HG02885 (cell line): ENCODE measurements at regions not wholly inside any gene's neighbourhood (a gene's known extent, or its start where the extent isn't known, plus 50 kb on each side); places are given as distances from the start of the nearest gene placed in this dataset.
"Not testable (repeated sequence)": the region's sequence is repeated elsewhere in the genome, so short reads cannot be mapped to it uniquely, and the experiment has no call there.

ENCODE experiments used
- ATAC-seq: cut with Tn5 transposase; IDR thresholded peaks from one replicate; pipeline ENCODE4 v1.9.1; 2021; ENCODE audit warnings: mild to moderate bottlenecking; ENCODE audit not compliant: unreplicated experiment, poor library complexity

- ATAC-seq = no peak
Observed at GRCh38 chr10:78457804-78458482, 424.3 kb downstream of the RPS24 start.

DNA sequence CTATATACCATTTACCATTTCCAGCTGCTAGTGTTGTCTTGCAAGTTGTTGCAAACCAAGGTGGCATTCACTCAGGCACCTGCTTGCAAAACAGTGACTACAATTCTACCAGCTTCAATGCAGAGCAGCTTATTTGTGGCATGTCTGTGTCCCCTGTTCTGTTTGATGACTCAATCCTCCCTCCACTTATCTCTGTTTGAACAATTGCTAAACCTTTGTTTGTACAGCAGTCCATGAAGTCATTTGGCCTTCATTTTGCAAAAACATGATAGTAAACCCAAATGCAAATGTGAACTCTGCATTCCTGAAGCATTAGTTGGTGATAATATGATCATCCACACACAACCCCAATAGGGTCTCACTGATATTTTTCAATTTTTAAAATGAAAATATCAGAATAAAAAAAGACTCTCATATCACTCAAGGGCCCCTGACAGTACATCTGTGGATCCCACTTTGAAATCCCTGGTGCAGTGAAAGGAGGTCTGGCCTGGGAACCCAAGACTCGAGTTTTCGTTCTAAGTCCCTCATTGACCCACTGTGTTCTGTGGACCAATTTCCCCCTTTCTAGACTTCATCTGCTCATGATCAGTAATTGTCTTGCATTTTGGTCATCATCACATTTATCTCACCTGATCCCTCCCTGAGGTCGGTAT lies 425.4 kb downstream of the RPS24 start:
- ATAC-seq = no peak

DNA sequence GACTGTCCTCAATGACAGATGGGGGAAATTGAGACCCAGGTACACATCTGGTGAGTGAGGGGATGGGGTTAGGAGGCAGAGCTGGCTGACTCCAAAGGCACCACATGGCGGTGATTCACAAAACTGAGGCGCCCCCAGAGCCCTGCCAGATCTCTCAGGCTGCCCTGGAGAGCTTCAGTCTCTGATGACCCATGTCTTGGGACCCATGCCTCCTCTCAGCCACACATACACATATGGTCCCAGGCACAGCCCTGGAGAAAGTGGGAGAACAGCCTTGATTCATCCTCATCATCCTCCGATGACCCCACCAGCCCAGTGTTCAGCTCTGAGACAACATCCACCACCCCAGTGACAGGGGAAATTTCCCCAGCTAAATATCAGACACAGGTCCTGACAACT lies 426.0 kb downstream of the RPS24 start:
- ATAC-seq = no peak

DNA sequence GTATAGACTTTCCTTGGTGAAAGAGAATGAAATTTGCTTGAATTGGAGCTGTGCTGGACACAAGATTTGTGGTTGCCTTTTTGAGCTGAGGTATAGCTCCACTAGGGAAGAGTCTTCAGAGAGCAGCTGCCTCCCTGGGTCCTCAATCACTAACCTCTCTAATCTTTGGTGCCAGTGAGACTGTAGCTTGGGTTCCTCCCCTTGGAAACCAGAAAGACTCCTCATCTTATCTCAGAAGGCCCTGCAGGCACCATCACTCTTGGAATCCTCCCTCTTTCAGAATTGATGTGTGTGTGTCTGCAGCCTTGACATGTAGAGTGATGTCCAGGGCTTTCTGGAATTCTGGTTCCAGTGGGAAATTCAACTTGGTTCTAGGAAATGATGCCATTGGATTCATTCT lies 426.5 kb downstream of the RPS24 start:
- no peak for ATAC-seq

GRCh38 chr10:78461333-78461732 lies 427.7 kb downstream of the RPS24 start:
- ATAC-seq = no peak

- ATAC-seq = no peak
Observed at GRCh38 chr10:78462176-78462575, 428.5 kb downstream of the RPS24 start.

DNA sequence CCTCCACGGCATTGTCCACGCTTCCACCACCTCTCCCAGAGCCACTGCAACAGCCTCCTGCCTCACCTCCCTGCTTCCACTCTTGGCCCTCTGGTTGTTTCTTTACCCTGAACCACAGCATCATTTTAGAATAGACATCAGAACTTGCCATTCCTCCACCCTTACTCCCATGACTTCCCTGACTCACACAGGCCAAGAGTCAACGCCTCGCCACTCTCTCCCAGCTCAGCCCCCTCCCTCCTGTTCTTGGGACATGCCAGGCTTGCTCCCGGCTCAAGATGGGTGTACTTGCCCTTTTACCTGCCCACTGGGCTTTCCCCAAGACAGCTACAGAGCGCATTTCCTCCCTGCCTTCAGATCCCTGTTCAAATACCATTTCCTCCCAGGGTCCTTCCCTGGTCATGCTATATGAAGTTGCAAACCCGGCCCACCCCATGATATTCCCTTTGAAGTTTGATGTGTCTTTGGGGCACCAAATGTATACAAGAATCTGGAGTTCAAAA lies 429.1 kb downstream of the RPS24 start:
- ATAC-seq = no peak

- ATAC-seq = no peak
Observed at GRCh38 chr10:78464118-78464855, 430.6 kb downstream of the RPS24 start.

GRCh38 chr10:78464856-78465267 lies 431.2 kb downstream of the RPS24 start:
- ATAC-seq = no peak

DNA sequence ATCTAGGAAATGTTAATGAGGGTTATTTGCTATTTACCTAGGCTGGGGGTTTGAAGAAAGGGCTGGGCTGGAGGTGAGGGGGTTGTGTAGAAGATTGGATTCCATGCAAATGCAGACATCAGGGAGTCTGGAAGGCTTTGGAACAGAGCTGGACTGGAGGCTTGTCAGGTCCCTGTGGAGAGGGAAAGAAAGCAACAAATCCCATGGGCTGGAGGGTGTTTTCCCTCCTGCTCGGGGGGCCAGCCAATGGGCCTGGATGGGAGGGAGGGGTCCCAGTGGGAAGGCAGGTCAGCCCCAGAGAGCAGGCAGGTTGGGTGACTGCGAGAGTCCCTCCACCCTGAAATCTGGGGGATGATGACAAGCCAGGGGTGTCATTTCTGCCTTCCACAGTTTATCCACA lies 431.8 kb downstream of the RPS24 start:
- ATAC-seq = no peak

DNA sequence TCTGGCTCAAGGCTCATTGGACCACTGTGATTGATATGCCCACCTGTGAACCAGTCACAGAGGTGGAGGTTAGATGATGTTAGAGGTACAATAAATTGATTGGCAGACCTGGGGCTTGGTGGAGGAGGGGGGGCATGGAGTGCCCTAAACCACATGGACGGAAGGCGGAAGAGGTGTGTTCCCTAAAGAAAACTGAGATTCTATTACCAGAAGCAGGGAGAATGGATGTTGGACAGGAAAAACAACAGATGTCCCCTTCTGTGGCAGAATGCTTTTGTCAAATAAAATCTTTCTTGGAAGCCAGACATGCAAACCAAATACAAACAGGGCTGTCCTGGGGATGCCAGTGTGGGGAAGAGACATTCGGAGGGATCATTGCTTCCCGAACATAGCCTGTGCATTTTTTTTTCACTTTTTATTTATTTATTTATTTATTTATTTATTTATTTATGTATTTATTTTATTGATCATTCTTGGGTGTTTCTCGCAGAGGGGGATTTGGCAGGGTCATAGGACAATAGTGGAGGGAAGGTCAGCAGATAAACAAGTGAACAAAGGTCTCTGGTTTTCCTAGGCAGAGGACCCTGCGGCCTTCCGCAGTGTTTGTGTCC lies 433.9 kb downstream of the RPS24 start:
- no peak for ATAC-seq

- ATAC-seq = not testable (repeated sequence)
Observed at GRCh38 chr10:78468731-78469130, 435.1 kb downstream of the RPS24 start.

DNA sequence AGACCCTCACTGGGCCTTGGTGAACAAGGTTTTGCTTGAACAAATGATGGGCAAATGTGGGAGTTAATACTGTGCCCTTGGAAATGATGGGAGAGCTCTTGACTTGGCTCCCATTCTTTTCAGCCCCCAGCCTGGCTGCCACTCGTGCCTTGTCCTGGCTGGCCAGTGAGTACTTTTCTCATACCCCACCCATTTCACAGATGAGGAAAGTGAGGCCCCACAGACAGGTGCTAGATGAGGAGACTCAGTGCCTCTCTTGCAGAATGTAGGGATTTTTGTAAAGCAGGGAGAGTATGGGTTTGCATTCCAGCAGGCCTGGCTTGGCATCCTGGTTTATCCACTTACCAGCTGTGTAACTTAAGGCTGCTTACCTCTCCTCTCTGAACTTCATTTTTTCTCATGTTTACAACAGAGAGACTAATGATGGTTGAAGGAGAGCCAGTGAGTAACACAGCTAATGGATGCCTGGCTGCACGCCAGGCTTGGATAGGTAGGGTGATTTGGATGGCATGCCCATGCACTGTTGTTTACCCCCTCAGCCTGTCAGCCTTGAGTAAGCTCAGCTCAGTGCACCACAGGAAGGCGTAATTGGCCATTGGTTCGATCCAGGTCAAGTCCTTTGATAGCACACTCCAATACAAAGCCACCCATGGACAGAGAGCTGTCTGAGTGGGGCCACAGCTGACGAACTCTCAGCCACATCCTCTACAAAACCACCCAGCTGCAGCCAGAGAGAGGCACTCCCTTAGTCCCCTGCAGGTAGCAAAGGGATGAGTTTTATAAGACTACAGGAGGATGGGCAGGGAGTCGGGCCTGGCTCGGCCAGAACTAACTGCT lies 436.8 kb downstream of the RPS24 start:
- ATAC-seq = no peak

DNA sequence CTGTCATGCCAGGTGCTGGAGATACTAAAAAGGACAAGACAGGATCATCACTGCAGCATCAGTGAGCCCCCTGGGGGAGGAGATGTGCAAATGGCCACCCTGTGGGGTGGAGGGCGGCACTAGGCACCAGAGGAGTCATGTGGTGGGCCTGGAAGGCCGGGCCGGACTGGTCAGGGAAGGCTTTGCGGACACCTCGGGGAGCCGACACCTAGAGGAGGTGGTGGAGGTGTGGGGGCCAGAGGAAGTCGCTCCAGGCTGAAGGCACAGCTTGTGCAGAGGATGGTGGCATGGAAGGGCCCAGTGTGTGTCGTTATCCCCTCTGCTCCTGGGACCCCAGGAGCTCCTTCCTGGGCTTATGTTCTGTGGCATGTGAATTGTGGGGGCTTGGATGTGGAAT lies 437.7 kb downstream of the RPS24 start:
- ATAC-seq = no peak

DNA sequence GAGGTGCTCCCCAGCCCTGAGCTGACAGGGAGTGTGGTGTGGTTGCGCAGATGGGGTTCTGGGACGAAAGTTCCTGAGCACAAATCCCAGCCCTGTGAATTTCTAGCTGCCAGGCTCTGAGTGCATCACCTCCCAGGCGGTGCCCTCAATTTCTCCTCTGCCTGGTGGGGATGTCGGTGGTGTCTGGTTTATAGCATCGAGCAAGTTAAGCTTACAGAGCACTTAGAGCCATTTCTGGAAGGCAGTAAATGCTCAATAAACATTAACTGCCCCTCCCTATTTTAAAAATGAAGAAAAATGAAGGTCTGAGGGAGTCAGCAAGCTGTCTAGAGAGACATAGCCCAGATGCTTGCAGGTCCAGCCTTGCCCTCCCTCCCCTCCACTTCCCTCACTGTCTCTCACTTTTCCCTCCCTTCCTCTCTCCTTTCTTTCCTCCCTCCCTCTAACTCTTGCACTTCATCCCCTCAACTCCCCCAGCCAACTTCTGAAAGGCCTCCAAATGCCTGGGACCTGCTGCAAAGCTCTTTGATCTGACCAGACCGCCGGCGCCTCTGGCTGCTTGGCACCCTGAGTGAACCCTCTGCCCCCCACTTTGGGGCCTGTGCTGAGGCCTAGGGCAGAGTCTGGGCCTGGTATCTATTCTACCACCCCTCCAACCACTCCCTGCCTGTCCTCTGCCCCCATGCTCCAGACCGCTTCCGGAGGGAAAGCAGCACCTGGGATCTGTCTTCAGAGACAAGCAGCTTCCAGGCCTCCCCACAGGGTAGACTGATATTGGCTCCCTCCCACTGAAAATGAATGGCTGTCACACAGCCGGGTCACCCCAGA lies 438.3 kb downstream of the RPS24 start:
- ATAC-seq = no peak

DNA sequence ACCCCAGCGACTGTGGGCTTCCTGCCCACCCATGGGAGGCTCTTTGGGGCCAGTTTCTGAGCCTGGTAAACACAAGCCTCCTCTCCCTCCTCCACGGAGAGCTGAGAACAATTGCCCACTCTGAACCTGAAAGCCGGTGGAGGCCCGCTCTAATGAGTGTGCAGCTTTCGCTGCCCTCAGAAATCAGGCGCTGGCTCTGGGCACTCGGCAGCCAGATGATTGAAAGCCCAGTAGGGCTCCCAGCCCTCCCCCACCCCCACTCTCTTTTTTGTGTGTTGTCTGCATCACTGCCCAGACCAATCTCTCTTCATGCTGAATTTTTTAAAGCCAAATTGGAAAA lies 438.9 kb downstream of the RPS24 start:
- ATAC-seq = no peak

GRCh38 chr10:78473006-78473405 lies 439.3 kb downstream of the RPS24 start:
- no peak for ATAC-seq

DNA sequence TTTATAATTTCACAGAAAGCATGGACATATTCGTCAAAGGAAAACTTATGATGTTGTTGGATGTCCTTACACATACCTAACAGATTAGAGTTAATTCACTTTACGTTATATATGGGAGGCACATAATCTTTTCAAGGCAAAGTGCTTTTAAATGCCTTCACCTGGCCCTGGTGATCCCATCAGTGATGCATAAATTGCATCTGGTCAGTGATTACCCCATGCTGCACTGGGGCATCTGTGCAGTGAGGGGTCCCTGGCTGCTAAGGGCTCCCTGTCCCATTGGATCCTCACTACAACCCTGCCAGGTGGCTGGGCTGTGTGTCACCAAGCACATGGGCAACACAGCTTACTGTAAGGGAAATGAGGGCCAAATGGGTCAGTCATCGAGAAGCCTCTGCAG lies 441.1 kb downstream of the RPS24 start:
- ATAC-seq = no peak

- no peak for ATAC-seq
Observed at GRCh38 chr10:78475437-78475836, 441.8 kb downstream of the RPS24 start.
